ENCODE measurements at regions not wholly inside any gene's neighbourhood (a gene's known extent, or its start where the extent isn't known, plus 50 kb on each side); places are given as distances from the start of the nearest gene placed in this dataset.
"Not testable (repeated sequence)": the region's sequence is repeated elsewhere in the genome, so short reads cannot be mapped to it uniquely, and the experiment has no call there.

GRCh38 chr2:133878326-133878725 is 310.1 kb upstream of the NCKAP5 start:
- H3K4me3 ChIP-seq (ENCODE audit: low read length, poor library complexity, severe bottlenecking) = no peak overlapping the region
- H3K36me3 ChIP-seq (ENCODE audit: insufficient read depth, low read length) = no peaks in the 10 kb centered on the region
- H3K9ac ChIP-seq (ENCODE audit: low read depth, low read length, poor library complexity, severe bottlenecking) = no peak overlapping the region
- no peaks in the 10 kb centered on the region for H3K4me1 ChIP-seq (ENCODE audit: insufficient read depth, low read length, poor library complexity, severe bottlenecking)
- H3K4me2 ChIP-seq (ENCODE audit: low read depth, low read length, poor library complexity, severe bottlenecking) = no peak overlapping the region
- H3K9me2 ChIP-seq (replicated peaks; ENCODE audit: low read depth, low read length) = no peaks in the 10 kb centered on the region
- no peaks in the 10 kb centered on the region for H3K79me2 ChIP-seq (ENCODE audit: insufficient read depth, low read length)
- no peaks in the 10 kb centered on the region for H3K9me3 ChIP-seq (ENCODE audit: insufficient read depth, low read depth, low read length)
- H3F3A ChIP-seq (ENCODE audit: low read depth) = no peaks in the 10 kb centered on the region
- no peaks in the 10 kb centered on the region for H4K20me1 ChIP-seq (ENCODE audit: insufficient read depth, low read length, poor library complexity, severe bottlenecking)
- H3K27me3 ChIP-seq (ENCODE audit: insufficient read depth, low read length, poor library complexity, severe bottlenecking) = no peaks in the 10 kb centered on the region
- H2AFZ ChIP-seq (ENCODE audit: low read length) = no peak overlapping the region
- TF ChIP-seq EZH2phosphoT487 (IDR thresholded peaks at IDR 0.05; ENCODE audit: borderline replicate concordance) = no peak
- no peak for TF ChIP-seq CTCF (conservative IDR thresholded peaks at IDR 0.05; ENCODE audit: low read length)

- no peaks in the 10 kb centered on the region for H4K20me1 ChIP-seq (ENCODE audit: insufficient read depth, low read length, poor library complexity, severe bottlenecking)
- H3K36me3 ChIP-seq (ENCODE audit: insufficient read depth, low read length) = no peaks in the 10 kb centered on the region
- no peaks in the 10 kb centered on the region for H3K79me2 ChIP-seq (ENCODE audit: insufficient read depth, low read length)
- no peak for TF ChIP-seq EZH2phosphoT487 (IDR thresholded peaks at IDR 0.05; ENCODE audit: borderline replicate concordance)
- TF ChIP-seq CTCF (conservative IDR thresholded peaks at IDR 0.05; ENCODE audit: low read length) = no peak
- H3K9me3 ChIP-seq (ENCODE audit: insufficient read depth, low read depth, low read length) = no peaks in the 10 kb centered on the region
- no peak overlapping the region for H3K9ac ChIP-seq (ENCODE audit: low read depth, low read length, poor library complexity, severe bottlenecking)
- no peaks in the 10 kb centered on the region for H3K27me3 ChIP-seq (ENCODE audit: insufficient read depth, low read length, poor library complexity, severe bottlenecking)
- no peak overlapping the region for H3K4me2 ChIP-seq (ENCODE audit: low read depth, low read length, poor library complexity, severe bottlenecking)
- no peaks in the 10 kb centered on the region for H3K9me2 ChIP-seq (replicated peaks; ENCODE audit: low read depth, low read length)
- no peak overlapping the region for H3K4me3 ChIP-seq (ENCODE audit: low read length, poor library complexity, severe bottlenecking)
- no peaks in the 10 kb centered on the region for H3K4me1 ChIP-seq (ENCODE audit: insufficient read depth, low read length, poor library complexity, severe bottlenecking)
- no peak overlapping the region for H2AFZ ChIP-seq (ENCODE audit: low read length)
- H3F3A ChIP-seq (ENCODE audit: low read depth) = no peaks in the 10 kb centered on the region
Measured at GRCh38 chr2:133879703-133880102, 311.4 kb upstream of the NCKAP5 start.

- H3K9me2 ChIP-seq (replicated peaks; ENCODE audit: low read depth, low read length); H4K20me1 ChIP-seq (ENCODE audit: insufficient read depth, low read length, poor library complexity, severe bottlenecking); H3K9ac ChIP-seq (ENCODE audit: low read depth, low read length, poor library complexity, severe bottlenecking); H3K9me3 ChIP-seq (ENCODE audit: insufficient read depth, low read depth, low read length); H3F3A ChIP-seq (ENCODE audit: low read depth); H2AFZ ChIP-seq (ENCODE audit: low read length); H3K36me3 ChIP-seq (ENCODE audit: insufficient read depth, low read length); H3K4me2 ChIP-seq (ENCODE audit: low read depth, low read length, poor library complexity, severe bottlenecking); H3K27me3 ChIP-seq (ENCODE audit: insufficient read depth, low read length, poor library complexity, severe bottlenecking); H3K4me1 ChIP-seq (ENCODE audit: insufficient read depth, low read length, poor library complexity, severe bottlenecking); H3K79me2 ChIP-seq (ENCODE audit: insufficient read depth, low read length); H3K4me3 ChIP-seq (ENCODE audit: low read length, poor library complexity, severe bottlenecking): not testable (repeated sequence)
Measured at GRCh38 chr2:133882159-133882558, 313.9 kb upstream of the NCKAP5 start.

- Histone ChIP-seq H3K4me1 (ENCODE audit: insufficient read depth, low read length, poor library complexity, severe bottlenecking) (no peaks in the 10 kb centered on the region), H3K4me3 (ENCODE audit: low read length, poor library complexity, severe bottlenecking) (no peak overlapping the region), H3K9me3 (ENCODE audit: insufficient read depth, low read depth, low read length) (no peaks in the 10 kb centered on the region), H3F3A (ENCODE audit: low read depth) (no peaks in the 10 kb centered on the region), H3K36me3 (ENCODE audit: insufficient read depth, low read length) (no peaks in the 10 kb centered on the region), H2AFZ (ENCODE audit: low read length) (no peak overlapping the region), H4K20me1 (ENCODE audit: insufficient read depth, low read length, poor library complexity, severe bottlenecking) (no peaks in the 10 kb centered on the region), H3K27me3 (ENCODE audit: insufficient read depth, low read length, poor library complexity, severe bottlenecking) (no peaks in the 10 kb centered on the region), H3K4me2 (ENCODE audit: low read depth, low read length, poor library complexity, severe bottlenecking) (no peak overlapping the region), H3K9ac (ENCODE audit: low read depth, low read length, poor library complexity, severe bottlenecking) (no peak overlapping the region), H3K79me2 (ENCODE audit: insufficient read depth, low read length) (no peaks in the 10 kb centered on the region), H3K9me2 (replicated peaks; ENCODE audit: low read depth, low read length) (no peaks in the 10 kb centered on the region)
- TF ChIP-seq EZH2phosphoT487 (IDR thresholded peaks at IDR 0.05; ENCODE audit: borderline replicate concordance) (no peak), CTCF (conservative IDR thresholded peaks at IDR 0.05; ENCODE audit: low read length) (peak; percentile 61)
Measured at GRCh38 chr2:133884739-133885381, 316.6 kb upstream of the NCKAP5 start.

Data from Loucy (cell line).